HG03457 (cell line): ENCODE measurements at regions not wholly inside any gene's neighbourhood (a gene's known extent, or its start where the extent isn't known, plus 50 kb on each side); places are given as distances from the start of the nearest gene placed in this dataset.

Experiments
- ATAC-seq: cut with Tn5 transposase; IDR thresholded peaks from one replicate; pipeline ENCODE4 v1.9.1; 2021; ENCODE audit warnings: moderate number of reproducible peaks; ENCODE audit not compliant: unreplicated experiment

DNA sequence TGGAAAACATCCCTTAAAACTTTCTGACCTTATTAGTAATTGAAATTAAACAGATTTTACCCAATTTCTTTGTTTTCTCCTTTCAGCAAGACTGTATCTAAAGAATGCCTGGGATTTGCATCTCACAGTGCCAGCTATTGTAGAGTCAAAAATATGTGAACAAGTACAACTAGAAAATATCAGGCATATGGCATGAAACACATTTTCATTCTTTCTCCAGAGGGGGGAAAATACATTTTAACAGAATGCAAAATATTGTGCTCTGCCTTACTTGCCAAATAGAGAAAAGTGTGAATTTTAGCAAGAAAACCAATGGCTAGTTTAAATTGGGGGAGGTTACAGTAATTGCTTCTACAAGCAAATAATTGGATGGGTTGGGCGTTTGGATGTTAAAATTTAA, 366.6 kb upstream of the FIGN start:
- no peak for ATAC-seq

DNA sequence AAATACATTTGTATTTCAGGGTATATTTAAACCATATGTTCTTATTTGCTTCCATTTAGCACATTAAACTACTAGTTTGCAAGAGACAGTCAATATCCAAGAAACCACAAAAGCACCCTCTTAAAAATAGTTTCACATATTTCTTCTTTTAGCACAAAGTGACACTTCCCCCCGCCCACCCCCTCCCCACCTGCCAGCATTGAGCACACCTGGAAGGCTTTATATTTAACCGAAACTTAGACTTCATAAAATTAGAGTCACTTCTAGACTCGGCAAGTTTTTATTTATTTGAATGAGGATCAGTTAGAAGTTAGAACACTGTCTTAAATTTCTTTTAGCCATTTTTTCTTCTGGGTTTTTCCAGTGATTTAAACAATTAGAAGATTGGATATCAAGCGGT, 355.9 kb upstream of the FIGN start:
- ATAC-seq, result no peak

DNA sequence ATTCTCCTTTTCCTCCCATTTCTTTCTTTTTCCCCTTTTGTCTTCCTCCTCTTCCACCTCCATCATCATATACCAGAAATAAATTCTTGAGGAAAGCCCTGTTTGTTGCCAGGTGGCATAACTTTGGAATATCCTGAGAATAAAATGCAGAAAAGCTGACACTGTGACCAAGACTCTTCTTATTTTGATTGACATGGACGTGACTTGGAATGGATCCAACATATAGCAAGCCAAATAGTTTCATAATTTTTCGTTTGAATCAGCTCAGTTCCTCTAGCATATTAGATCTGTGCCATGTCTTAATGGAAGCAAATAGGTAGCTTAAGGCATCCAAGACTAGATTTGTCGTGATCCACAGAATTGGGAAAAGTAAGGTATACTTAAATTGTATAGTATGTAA, 354.7 kb upstream of the FIGN start:
- no peak for ATAC-seq

DNA sequence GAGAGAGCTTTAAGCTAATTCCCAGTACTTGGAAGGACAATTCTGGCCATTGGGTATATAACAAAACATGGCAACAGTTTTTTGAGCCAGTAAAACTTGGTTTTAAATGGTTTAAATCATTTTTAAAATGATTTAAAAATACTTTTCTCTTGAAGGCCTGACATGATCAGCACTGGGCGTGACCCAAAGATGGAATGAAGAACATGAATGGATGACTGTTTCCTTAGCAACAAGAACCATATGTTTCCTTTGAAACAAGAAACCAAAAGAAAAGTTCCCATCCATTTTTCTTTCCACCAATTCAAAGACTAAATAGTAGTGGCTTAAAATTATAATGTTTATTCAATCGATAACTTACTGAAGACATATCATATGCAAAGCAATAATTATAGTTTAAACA, 348.3 kb upstream of the FIGN start:
- ATAC-seq, result no peak

DNA sequence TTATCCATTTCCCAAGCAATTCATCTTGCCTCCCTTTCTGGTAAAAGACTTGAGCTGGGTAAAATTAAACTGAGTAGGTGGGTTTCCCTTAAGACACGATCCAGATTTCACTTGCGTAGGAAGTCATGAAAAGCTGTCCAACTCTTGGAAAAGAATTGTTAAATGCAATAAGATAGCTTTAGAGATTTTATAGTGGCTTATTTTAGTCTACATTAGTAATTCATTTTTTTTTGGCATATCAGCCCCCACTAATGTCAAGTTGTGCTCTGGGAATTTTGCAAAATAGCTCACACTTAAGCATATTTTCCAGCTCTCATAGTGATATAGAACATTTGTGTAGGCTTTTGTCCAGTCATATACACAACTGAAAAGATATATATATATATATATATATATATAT, 344.7 kb upstream of the FIGN start:
- ATAC-seq, result no peak

DNA sequence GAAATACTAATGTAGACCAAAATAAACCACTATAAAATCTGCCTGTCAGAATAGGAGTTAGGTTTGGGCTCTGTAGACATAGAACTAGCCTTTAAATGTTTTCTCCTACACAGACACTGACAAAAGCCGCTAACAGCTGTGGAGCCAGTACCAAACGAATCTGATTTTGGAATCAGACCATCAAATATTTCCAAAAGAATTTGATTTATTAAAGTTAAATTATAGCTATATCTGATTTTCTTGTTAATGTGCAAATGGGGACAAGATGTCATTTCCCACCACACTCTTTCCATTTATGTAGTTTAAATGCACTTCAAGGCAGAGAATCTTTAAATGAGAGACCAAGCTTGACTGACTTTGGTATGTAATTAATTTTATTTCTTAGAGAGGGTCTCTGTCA, 343.4 kb upstream of the FIGN start:
- ATAC-seq, result no peak

DNA sequence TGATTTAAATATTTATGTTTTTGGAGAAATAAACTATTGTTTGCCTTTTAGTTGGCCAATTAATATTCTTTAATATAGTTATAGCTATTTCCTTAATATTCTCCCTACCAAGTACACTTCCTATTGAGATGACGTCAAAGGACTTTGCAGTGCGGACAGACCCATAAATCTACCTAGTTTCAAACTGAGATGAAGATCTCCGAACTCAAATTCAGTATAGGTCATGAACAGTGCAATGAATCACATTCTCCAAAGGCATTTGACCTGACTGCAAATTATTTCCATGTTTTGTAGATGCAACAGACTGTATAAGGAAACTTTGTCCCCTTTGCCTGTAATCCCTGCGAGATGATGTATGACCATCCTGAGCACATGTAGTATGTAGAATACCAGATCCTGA, 342.6 kb upstream of the FIGN start:
- ATAC-seq, result no peak

DNA sequence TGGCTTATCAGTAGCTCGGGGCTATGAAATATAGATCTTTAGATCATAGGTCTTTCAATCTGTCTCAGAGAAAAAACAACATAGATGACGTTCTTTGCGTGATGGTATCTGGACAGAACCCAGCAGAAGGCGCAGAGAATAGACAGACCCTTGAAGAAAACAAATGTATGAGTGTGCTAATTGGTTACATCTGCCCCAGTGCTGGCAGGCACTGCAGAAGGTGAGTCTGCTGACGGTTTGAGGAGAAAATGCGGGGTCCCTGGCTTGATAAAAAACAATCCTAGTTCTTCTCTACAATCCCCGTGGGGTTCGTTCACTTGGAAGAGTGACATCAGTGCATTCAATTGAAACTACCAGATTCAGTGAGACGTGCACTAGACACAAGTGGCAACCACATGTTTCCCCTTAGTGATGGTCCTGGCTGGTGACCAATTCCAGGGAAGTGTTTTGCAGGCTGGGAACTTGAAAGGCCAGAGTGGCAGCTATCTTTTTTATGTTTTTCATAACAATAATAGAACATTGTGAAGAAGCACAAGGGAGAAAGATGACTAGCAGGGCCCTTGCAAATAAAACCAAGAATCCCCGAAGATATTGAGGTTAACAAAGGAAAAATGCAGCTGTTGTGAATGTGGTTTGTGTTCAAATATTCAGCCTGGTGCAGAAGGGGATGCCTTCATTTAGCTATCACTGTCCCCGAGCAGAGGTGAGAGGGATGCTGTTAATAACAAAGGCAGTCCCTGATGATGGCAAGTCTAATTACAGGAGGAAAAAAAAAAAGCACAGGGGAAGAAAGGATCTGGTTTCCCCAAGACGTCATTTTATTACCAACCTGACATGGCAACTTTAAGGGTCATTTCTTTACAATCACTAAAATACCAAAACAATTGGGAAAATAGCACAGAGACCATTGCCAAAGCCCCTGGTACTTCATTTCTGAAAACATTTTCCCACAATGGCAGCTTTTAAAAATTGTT, 337.6 kb upstream of the FIGN start:
- no peak for ATAC-seq

DNA sequence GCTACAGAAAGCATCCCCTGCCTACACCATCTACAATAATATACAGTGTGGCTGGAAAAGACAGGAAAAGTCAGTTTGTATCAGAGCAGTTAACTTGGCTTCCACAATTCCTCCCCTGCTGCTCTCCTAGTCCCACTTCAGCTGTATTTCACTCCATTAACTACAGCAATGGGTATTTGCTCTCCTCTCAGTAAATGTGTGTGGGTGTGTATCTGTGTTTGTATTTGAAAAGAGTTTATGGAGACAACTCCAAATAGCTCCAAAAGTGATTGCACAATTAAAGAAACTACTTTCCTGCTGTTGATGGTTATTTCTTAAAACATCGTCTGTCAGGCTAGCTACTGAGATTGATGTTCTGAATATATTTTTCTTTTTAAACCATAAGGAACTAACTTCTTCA, 333.7 kb upstream of the FIGN start:
- no peak for ATAC-seq

DNA sequence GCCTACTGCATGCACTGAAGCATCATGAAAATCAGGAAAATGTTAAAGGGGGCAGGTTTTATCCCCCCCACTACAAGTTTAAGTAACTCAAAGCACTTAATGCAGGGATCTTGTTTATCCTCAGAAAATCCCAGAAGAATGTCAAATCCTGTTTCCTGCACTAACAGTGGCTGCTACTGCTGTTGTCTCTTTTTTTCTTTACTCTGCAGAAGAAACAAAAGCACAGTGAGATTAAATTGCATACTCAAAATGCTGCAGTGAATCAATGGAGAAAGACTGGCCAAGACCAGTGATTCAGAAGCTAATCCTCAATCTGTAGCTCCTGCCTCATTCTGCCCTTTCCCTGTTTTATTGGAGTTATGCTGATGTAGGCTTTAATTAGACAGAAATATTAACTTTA, 332.3 kb upstream of the FIGN start:
- no peak for ATAC-seq

DNA sequence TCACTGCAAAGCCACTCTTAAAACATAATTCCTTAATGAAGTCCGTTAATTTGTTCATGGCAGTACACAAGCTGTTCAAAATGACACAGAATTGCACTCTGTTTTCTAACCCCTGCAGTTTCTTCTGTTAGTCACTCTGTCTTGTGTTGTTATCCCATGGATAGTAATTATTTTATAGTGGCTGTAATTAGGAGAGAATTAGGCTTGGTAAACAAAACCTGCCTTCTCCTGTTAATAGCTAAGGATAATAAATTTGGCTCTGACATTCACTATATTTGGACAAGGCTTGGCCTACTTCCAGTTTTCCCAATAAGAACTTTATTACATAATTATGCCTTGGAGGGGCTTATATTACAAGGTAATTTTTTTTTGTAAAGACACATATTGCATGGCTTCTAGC, 330.3 kb upstream of the FIGN start:
- ATAC-seq, result no peak

DNA sequence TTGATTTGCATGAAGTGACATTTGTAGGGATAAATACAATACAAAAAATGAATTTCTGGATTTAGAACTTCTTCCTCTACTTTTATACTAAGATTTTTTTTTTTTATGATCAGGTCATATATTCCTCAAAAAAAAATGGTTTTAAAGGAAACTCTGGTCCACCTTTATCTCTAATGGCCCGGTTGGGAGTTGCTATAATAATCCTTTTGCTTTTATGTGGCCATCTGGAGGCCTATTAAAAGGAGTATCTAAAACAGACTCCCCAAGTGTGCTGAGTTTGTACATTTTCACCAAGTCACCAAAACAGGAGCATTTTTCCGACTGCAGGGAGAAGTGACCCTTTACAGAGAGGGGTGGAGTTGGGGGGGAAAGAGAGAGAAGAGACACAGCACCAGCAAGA, 329.2 kb upstream of the FIGN start:
- ATAC-seq, result no peak

DNA sequence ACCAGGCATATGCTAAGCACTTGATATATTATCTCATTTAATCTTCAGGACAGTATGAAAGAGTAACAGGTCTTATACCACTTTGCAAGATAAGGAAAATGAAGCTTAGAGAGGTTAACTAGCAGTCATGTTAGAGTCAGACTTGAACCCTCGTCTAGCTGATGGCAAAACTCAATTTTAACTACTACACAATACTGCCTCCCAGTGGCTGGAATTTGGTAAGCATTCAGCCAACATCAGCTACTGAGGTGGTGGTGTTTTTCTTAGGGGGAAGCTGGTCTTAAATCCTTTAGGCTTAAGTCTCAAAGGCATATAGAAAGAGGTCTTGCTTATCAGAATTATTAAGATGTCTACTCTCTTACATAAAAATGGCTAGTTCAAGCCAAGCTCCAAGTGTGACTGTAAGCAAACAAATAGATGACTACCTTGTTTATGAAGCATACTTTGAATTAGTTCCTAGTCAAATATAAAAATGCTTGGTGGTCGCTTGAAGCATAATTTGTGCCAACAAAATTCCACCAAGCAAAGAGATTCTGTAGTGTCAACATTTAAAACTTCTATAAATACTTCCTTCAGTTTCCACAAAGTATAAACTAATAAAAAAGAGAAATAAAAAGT, 325.4 kb upstream of the FIGN start:
- ATAC-seq, result no peak

DNA sequence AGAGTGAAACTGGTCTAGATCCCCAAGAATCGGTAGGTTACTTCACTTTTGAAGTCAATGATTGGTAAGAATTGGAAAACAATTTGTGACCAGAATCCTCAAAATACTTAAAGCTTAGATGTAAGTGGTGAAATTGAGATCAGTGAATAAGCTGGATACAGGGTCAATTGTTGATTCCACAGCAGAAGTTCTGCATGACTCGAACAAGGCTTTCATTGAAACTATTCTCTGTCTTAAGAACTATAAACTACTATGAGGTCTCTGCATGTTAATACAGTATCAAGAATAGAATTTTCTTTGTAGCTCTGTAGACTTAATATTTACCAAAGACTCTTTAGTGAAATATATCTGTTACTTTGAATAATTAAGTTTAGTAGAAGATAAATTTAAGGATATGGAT, 324.2 kb upstream of the FIGN start:
- ATAC-seq, result no peak

DNA sequence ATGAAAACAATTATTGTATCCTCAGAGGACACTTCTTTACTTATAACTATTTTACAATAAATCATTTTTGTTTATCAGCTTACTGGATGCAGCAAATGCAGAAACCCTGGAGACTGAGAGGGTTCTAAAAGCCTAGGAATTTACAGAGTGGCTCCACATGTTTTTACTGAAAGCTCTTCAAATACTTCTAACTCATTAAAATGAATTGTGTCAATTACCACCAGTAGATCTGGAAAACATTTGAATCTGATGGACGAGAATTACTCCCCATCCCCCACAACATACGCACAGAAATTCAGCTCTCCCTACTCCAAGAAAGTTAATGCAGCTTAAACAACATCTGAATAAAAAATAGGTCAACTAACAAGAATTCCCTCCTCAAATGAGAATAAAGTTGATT, 319.8 kb upstream of the FIGN start:
- no peak for ATAC-seq

DNA sequence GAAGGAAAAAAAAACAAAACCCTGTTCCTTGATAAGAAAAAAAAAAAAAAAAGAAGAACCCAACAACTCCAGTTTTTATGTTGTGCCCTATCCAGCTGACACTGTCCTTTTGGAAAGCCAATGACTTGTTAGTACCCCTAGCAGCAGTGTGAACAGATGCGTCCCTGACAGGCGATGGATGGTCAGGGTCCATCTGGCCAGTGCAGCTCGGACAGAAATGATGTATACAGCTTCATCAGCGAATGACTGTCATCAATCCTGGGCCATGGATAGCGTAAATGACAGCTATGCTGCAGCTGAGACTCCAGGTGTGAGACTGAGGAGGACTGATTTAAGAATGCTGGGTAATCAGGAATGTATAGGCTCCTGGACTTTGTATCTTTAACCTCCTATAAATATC, 318.8 kb upstream of the FIGN start:
- ATAC-seq, result no peak

DNA sequence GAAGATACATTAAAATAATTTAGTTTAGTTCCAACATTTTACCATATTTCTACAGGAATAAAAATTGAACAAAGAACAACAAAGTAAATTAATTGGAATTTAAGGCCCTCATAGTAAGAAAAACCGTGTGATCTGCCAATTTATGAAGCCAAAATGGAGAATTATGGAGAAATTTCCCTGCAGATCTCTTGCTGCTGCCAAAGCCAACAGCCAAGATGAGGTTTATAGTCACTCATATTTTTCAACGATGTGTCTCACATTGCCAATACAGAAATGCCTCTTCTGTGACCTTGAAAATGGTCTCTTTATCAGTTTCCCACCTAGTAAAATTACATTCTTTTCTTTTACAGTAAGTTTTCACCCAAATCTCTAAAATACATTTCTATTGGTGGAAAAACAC, 317.2 kb upstream of the FIGN start:
- ATAC-seq, result no peak

DNA sequence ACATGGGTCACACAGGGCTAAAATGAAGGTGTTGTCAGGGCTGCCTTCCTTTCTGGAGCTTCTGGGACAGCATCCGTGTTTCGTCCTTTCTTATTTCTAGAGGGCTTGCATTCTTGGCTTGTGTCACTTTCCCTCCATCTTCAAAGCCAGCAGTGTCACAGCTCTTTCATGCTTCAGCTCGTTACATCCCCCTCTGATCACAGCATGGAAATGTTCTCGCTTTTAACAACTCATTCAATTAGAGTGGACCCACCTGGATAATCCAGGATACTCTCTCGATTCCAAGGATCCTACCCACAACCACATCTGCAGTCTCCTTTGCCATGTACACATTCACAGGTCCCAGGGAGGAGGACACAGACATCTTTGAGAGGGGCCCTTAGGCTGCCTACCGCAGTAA, 316.2 kb upstream of the FIGN start:
- ATAC-seq, result no peak

DNA sequence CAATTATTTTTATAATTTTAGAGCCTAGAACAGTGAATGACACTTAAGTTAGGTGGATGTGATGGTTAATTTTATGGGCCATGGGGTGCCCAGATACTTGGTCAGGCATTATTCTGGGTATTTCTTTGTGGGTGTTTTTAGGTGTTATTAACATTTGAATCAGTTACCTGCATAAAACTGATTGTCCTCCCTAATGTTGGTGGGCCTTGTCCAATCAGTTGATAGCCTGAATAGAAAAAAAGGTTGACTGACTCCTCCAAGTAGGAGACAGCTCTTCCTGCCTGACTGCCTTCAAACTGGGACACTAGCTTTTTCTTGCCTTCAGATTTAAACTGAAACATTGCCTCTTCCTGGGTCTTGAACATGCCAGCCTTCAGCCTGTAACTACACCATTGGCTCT, 312.9 kb upstream of the FIGN start:
- ATAC-seq, result no peak

DNA sequence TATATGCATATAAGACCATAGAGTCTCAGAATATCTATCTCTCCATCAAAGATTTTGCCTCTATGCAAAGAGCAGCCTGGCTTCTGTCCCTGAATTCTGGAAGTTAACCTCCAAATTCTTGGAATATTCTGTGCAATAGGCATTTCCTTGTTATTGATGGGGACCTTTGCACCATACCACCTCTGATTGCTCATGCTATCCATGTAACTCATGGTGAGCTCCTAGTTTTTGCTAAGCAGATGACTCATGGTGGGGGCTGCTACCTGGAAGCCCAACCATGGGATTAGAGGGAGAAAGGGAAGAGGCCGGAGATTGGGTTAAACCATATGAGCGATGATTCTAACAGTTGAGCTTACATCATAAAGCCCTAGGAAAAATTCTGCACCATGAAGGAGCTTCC, 310.2 kb upstream of the FIGN start:
- ATAC-seq, result no peak

DNA sequence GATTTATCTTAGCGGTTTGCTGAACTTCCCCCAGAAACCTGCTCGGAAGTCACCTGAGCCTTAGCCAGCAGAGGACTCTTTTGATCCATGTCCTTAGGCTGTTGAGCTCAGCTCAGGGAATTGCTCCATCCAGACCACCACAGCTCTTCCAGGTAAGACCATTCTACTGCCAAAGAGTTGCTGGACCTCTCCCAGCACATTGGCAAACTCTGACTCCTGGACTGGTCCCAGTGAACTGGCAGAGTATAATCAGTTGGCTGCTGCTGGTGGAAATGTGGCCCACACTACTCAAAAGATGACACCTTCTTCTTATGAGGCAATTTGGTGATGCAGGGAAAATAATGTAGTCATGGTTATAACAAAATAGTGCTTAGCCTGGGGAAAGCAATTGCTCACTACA, 308.8 kb upstream of the FIGN start:
- ATAC-seq, result no peak

DNA sequence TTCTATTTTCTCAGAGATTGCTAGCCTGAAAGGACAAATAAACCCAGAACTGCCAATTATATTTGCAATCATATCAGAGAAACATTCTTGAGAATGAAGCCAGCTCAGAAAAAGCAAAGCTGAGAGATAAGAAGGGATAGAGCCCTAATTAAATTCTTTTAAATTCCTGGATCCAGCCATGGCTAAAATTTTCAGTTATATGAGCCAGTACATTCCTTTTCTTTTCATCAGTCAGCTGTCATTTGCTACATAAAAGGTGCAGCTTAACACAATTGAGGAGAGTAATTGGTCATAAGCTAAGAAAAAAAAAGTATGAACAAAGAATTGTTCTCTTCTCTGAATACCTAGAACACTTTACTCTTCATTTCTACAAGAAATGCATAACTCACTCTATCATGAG, 303.5 kb upstream of the FIGN start:
- no peak for ATAC-seq

DNA sequence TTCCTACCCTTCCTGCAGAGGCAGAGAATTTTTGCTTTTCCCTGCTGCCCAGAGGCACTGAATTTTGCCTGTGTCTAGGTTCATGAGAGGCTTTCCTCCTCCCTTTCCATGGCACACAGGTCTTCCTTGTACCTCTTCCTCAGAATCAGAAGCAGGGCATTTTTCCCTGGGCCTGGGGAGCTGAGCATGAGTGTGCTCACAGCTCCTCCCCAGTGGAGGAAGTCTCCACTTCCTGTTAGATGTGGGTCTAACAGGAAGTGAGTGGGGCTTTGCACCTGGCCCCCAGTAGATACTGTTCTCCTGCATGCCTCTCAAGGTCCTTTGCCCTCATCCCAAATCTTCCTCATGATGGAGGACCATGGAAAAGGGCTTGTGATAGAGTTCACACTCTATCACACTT, 297.2 kb upstream of the FIGN start:
- no peak for ATAC-seq
